NT2/D1 (cell line): ENCODE measurements at regions not wholly inside any gene's neighbourhood (a gene's known extent, or its start where the extent isn't known, plus 50 kb on each side); places are given as distances from the start of the nearest gene placed in this dataset.

Source experiments
- YY1 ChIP-seq: IDR thresholded peaks from 2 replicates; pipeline ENCODE4 v1.6.1; 2011; ENCODE audit not compliant: insufficient read length, insufficient read depth
- ZNF274 ChIP-seq: IDR thresholded peaks from 2 replicates; pipeline ENCODE4 v1.6.1; 2011; ENCODE audit warnings: mild to moderate bottlenecking, low read depth, low read length

DNA sequence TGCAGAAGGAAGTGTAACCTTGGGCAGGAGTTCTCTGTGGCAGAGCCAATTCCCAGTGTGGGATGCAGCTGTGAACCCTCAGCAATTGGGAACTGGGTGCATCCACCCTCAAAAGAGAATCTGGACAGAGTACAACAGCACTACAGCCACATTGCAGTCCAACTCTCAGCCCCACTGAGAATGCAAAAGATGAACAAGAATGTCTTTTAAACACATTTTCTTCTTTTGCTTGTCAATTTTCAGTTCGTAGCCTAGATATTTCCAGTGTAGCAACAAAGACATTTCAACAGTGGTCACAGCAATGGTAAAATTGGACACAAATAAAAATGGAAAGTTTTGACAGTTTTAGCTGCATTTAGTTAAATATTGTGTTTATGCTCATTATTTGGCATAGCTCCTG lies 114.0 kb upstream of the APP start:
- TF ChIP-seq ZNF274 (no peak), YY1 (no peak)
